Lower lobe of right lung (tissue), 2 donors: ENCODE measurements at regions not wholly inside any gene's neighbourhood (a gene's known extent, or its start where the extent isn't known, plus 50 kb on each side); places are given as distances from the start of the nearest gene placed in this dataset.
"Not testable (repeated sequence)": the region's sequence is repeated elsewhere in the genome, so short reads cannot be mapped to it uniquely, and the experiment has no call there.

Experiments used
- ATAC-seq, 2 donors: fragments of 200-7000 bp; cut with Tn5 transposase; one replicate each; pipeline ENCODE4 v1.9.1; 2020 to 2022; ENCODE audit warnings: mild to moderate bottlenecking in 2 of 2, moderate library complexity in 2 of 2
- DNase-seq: peaks from one replicate; pipeline ENCODE4 v3.0.0-alpha.2; 2020
- H3K27ac ChIP-seq: fragments of 200-600 bp; one replicate; pipeline ENCODE4 v1.8.0; 2022
- H3K27me3 ChIP-seq: fragments of 200-600 bp; one replicate; pipeline ENCODE4 v1.8.0; 2022; ENCODE audit warnings: low read depth
- H3K36me3 ChIP-seq: fragments of 200-600 bp; one replicate; pipeline ENCODE4 v1.8.0; 2022; ENCODE audit warnings: mild to moderate bottlenecking
- H3K4me1 ChIP-seq: fragments of 200-600 bp; one replicate; pipeline ENCODE4 v1.8.0; 2022
- H3K4me3 ChIP-seq: fragments of 200-600 bp; one replicate; pipeline ENCODE4 v1.8.0; 2022; ENCODE audit warnings: mild to moderate bottlenecking
- H3K9me3 ChIP-seq: fragments of 200-600 bp; one replicate; pipeline ENCODE4 v1.8.0; 2022
- intact Hi-C: fragments of 100-400 bp; cut with DNase I; formaldehyde crosslinking; loops from one replicate; pipeline ENCODE4 v1.11.0; 2022
- TF ChIP-seq, protein P1 (sequence below): fragments of 200-600 bp; IDR thresholded peaks from one replicate; pipeline ENCODE4 v1.8.0; 2022; ENCODE audit warnings: antibody characterized with exemption, mild to moderate bottlenecking
- donor health status: DM: no; HTN: yes; CAD: no; lungs with severe emphysema.

DNA sequence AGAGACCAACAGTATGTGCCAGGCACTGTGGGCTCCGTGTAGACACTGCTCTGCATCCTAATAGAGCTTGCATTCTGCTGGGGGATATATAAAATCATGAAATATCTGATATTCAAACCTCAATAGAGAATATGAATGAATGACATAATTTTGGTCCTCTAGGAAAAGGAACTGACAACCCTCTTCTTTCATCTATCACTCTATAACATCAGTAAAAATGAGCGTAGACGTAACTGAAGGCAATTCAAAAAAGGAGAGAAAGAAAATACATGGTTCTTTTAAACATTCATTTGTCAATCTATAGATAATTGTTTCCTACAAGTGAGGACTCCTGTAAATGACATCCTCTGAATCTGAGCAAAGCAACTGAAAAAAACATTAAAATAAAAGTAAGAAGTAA, 607.4 kb upstream of the LRRN3 start:
- no peaks in the 10 kb centered on the region for H3K4me1 ChIP-seq
- H3K27me3 ChIP-seq, result no peaks in the 10 kb centered on the region
- peaks cover 6% of the 10 kb centered on the region for H3K9me3 ChIP-seq
- H3K4me3 ChIP-seq, result no peak overlapping the region
- no peak overlapping the region for H3K27ac ChIP-seq
- TF ChIP-seq, protein P1, sequence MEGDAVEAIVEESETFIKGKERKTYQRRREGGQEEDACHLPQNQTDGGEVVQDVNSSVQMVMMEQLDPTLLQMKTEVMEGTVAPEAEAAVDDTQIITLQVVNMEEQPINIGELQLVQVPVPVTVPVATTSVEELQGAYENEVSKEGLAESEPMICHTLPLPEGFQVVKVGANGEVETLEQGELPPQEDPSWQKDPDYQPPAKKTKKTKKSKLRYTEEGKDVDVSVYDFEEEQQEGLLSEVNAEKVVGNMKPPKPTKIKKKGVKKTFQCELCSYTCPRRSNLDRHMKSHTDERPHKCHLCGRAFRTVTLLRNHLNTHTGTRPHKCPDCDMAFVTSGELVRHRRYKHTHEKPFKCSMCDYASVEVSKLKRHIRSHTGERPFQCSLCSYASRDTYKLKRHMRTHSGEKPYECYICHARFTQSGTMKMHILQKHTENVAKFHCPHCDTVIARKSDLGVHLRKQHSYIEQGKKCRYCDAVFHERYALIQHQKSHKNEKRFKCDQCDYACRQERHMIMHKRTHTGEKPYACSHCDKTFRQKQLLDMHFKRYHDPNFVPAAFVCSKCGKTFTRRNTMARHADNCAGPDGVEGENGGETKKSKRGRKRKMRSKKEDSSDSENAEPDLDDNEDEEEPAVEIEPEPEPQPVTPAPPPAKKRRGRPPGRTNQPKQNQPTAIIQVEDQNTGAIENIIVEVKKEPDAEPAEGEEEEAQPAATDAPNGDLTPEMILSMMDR, result no peak
- intact Hi-C loops, result no loop called here
- H3K36me3 ChIP-seq, result no peaks in the 10 kb centered on the region
- DNase-seq (no peak), ATAC-seq (no peak)

DNA sequence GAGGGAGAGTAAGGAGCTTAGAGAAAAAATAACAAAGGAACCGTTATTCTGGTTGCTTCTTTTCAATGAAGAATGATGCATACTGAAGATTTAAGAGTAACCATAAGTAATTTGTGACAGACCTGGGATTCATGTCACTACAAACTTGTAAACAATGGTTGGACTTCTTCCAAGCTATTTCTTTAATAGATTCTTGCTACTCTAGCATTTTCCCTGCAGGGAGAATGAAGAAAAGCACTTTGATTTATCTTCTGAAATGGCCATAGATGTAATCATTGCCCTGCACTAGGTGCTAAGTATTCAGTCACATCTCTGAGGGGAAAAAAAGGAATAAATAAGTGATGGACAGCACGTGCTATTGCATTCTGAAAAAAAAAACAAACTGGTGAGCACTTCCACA, 606.6 kb upstream of the LRRN3 start:
- DNase-seq (no peak), ATAC-seq (no peak)
- intact Hi-C loops, result no loop called here
- no peak overlapping the region for H3K27ac ChIP-seq
- H3K9me3 ChIP-seq, result peaks cover 6% of the 10 kb centered on the region
- H3K27me3 ChIP-seq, result no peaks in the 10 kb centered on the region
- TF ChIP-seq, protein P1, result no peak
- no peaks in the 10 kb centered on the region for H3K4me1 ChIP-seq
- no peak overlapping the region for H3K4me3 ChIP-seq
- H3K36me3 ChIP-seq, result no peaks in the 10 kb centered on the region

DNA sequence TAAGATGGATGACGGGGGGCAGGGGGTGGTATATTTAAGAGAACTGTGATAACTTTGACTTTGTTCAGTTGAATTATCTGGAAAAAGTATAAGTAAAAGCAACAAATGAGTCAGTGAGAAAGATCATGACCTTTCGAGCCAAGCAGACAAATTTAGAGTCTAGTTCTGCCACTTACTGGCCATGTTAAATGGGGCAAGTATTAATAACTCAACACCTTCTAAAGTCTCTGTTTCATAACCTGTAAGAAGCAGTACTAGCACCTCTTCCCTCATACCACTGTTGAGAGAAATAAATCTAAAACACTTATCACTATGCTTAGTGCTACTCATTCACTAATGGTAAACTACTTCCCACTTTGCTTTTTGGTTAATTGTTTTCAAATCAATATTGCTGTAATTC, 604.4 kb upstream of the LRRN3 start:
- no peaks in the 10 kb centered on the region for H3K9me3 ChIP-seq
- no peaks in the 10 kb centered on the region for H3K36me3 ChIP-seq
- TF ChIP-seq, protein P1, result no peak
- no peak for DNase-seq
- H3K4me3 ChIP-seq, result no peak overlapping the region
- intact Hi-C loops, result no loop called here
- H3K27ac ChIP-seq, result no peak overlapping the region
- ATAC-seq, result no peak
- no peaks in the 10 kb centered on the region for H3K4me1 ChIP-seq
- H3K27me3 ChIP-seq, result no peaks in the 10 kb centered on the region

DNA sequence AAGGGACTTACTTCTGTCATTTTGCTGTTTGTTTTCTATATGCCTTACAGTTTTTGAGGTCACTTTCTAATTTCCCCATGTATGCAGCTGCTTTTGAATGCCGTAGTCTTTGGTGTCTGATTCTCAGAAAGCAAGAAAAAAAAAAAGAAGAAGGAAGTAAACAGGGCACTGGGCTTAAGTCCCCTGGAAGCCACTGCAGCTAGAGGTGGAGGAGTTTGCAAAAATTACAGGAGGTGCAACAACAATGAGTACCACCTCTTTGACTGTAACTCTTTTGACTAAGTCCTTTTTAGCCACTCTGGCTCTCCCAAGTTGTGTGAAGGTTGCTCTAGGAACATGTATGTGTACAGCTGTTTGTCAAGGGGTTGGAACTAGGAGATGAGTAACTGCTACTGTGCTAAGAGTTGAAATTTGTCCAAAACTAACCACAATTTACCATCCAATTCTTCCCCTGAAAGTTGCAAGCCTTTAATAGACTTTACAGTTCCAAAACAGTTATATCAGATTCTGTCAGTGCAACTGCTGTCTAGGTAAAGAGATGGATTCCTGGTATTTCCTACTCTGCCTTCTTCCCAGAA, 588.0 kb upstream of the LRRN3 start:
- no peaks in the 10 kb centered on the region for H3K4me1 ChIP-seq
- no peaks in the 10 kb centered on the region for H3K9me3 ChIP-seq
- no peaks in the 10 kb centered on the region for H3K36me3 ChIP-seq
- intact Hi-C loops, result no loop called here
- no peak overlapping the region for H3K27ac ChIP-seq
- no peak for DNase-seq
- TF ChIP-seq, protein P1, result no peak
- ATAC-seq, result no peak
- no peaks in the 10 kb centered on the region for H3K27me3 ChIP-seq
- no peak overlapping the region for H3K4me3 ChIP-seq

DNA sequence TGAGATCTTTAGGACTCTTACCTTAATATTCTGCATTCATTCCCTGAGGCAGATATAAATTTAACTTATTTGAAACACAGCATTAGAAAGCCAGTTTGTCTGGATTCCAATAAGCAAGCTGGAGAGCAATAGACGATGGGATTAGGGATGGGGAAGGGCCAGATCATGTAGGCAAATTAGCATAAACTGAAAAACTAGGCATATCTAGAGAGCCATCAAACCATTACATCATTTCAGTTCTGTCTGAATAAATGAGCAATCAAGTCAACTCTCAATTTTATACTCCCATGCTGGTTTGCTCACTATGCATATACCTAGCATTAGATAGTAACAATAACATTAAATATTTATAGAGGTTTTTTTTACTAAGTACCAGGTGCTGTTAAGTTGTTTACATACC, 583.6 kb upstream of the LRRN3 start:
- TF ChIP-seq, protein P1, result no peak
- intact Hi-C loops, result no loop called here
- Histone ChIP-seq H3K9me3 (no peaks in the 10 kb centered on the region), H3K27ac (no peak overlapping the region), H3K4me1 (no peaks in the 10 kb centered on the region), H3K36me3 (no peaks in the 10 kb centered on the region), H3K27me3 (no peaks in the 10 kb centered on the region), H3K4me3 (no peak overlapping the region)
- DNase-seq (no peak), ATAC-seq (no peak)

DNA sequence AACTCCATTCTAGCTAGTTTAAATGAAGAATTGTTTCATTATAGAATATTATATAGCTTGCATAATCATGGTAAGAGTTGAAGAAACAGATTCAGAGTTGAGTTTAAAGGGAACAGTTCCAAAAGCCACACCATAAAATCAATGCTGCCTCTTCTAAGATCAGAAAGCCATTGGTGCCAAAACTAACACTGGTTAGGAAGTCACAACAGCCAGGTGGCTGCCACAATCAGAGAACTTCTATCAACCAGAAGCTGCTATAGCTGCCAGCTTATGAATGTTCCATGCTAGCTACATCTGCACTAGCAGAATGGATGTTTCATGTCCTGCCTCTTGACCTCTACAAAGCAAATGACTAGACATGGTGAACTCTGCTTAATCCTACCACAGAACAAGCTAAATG, 583.1 kb upstream of the LRRN3 start:
- DNase-seq, result no peak
- no peak for ATAC-seq
- Histone ChIP-seq H3K4me3 (no peak overlapping the region), H3K9me3 (no peaks in the 10 kb centered on the region), H3K27ac (no peak overlapping the region), H3K36me3 (no peaks in the 10 kb centered on the region), H3K4me1 (no peaks in the 10 kb centered on the region), H3K27me3 (no peaks in the 10 kb centered on the region)
- TF ChIP-seq, protein P1, result no peak
- intact Hi-C loops, result no loop called here

DNA sequence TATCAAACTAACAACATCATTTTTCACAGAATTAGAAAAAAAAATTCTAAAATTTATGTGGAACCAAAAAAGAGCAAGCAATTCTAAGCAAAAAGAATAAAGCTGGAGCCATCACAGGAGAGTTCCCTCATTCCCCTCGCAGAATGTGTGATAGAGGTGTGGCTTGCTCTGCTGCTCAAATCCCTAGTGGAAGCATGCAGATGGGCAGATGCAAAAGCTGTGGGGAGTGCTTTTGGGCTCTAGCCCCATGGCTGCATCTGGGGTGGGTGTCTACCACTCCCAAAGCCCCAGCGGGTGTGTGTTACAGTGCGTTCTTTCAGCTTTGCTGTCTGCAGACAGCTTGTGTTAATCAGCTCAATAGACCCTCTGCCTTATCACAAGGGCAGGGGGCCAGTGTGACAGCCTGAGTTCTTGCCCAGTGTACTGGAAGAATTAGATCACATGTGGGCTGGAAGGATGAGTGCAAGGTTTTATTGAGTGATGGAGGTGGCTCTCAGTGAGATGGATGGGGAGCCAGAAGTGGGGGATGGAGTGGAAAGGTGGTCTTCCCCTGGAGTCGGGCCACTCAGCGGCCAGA, 575.9 kb upstream of the LRRN3 start:
- intact Hi-C loops, result not testable (repeated sequence)

More for the DNA sequence above, 575.9 kb upstream of the LRRN3 start:
- not testable (repeated sequence) for H3K27me3 ChIP-seq, H3K36me3 ChIP-seq, H3K4me1 ChIP-seq, H3K4me3 ChIP-seq, H3K27ac ChIP-seq, DNase-seq, ATAC-seq, H3K9me3 ChIP-seq
